HCT116 (cell line): ENCODE measurements at regions not wholly inside any gene's neighbourhood (a gene's known extent, or its start where the extent isn't known, plus 50 kb on each side); places are given as distances from the start of the nearest gene placed in this dataset.

Experiments used
- CTCF ChIP-seq, 3 experiments: fragments of 200-600 bp in 1 of 3; sonication (generic) in 1 of 3; IDR thresholded peaks in 2 of 3; conservative IDR thresholded peaks in 1 of 3; 2 replicates each; pipeline ENCODE4 v1.5.1; 2012 to 2017; ENCODE audit warnings: low read depth in 2 of 3, low read length in 2 of 3, antibody characterized with exemption in 1 of 3, borderline replicate concordance in 1 of 3, control low read depth in 1 of 3, mild to moderate bottlenecking in 1 of 3, mixed read lengths in 1 of 3, mixed run types in 1 of 3, moderate library complexity in 1 of 3; ENCODE audit not compliant: insufficient read depth in 1 of 3
- SIN3A ChIP-seq: IDR thresholded peaks from 2 replicates; pipeline ENCODE4 v1.6.1; 2012; ENCODE audit warnings: low read depth

GRCh38 chr12:94510128-94510527, 50.5 kb upstream of the CEP83 start:
- no peak for TF ChIP-seq SIN3A
- no peak for TF ChIP-seq CTCF (IDR thresholded peaks at IDR 0.05 in 2 of 3, conservative IDR thresholded peaks at IDR 0.05 in 1 of 3; ENCODE audit: borderline replicate concordance in 1 of 3, insufficient read depth in 1 of 3, low read depth in 2 of 3, low read length in 2 of 3)
